ACC112 (cell line): ENCODE measurements at regions not wholly inside any gene's neighbourhood (a gene's known extent, or its start where the extent isn't known, plus 50 kb on each side); places are given as distances from the start of the nearest gene placed in this dataset.
"Not testable (repeated sequence)": the region's sequence is repeated elsewhere in the genome, so short reads cannot be mapped to it uniquely, and the experiment has no call there.

ENCODE experiments used
- H2AFZ ChIP-seq: fragments of 200-600 bp; sonication (generic); one replicate; pipeline ENCODE4 v1.6.0; 2017; ENCODE audit warnings: antibody characterized with exemption, low read length; ENCODE audit not compliant: unreplicated experiment
- H3K27ac ChIP-seq: fragments of 200-600 bp; sonication (generic); 2 replicates; pipeline ENCODE4 v1.5.1; 2014; ENCODE audit warnings: low read depth, mild to moderate bottlenecking, antibody characterized with exemption, low read length, moderate library complexity
- H3K27me3 ChIP-seq: fragments of 200-600 bp; sonication (generic); 2 replicates; pipeline ENCODE4 v1.6.1; 2014; ENCODE audit warnings: mild to moderate bottlenecking, antibody characterized with exemption, low read length, moderate library complexity, mixed read lengths; ENCODE audit not compliant: insufficient read depth
- H3K36me3 ChIP-seq: fragments of 200-600 bp; sonication (generic); 2 replicates; pipeline ENCODE4 v1.6.1; 2016; ENCODE audit warnings: mild to moderate bottlenecking, antibody characterized with exemption, low read length, moderate library complexity, mixed read lengths; ENCODE audit not compliant: insufficient read depth
- H3K4me1 ChIP-seq: fragments of 200-600 bp; sonication (generic); one replicate; pipeline ENCODE4 v1.6.1; 2016; ENCODE audit warnings: low read length, mixed read lengths; ENCODE audit not compliant: insufficient read depth, unreplicated experiment, control insufficient read depth
- H3K4me3 ChIP-seq: fragments of 200-600 bp; sonication (generic); 2 replicates; pipeline ENCODE4 v1.5.1; 2014; ENCODE audit warnings: mild to moderate bottlenecking, low read depth, low read length
- H3K79me2 ChIP-seq: fragments of 200-600 bp; sonication (generic); one replicate; pipeline ENCODE4 v1.6.0; 2016; ENCODE audit warnings: low read length; ENCODE audit not compliant: control insufficient read depth, unreplicated experiment, insufficient read depth

- not testable (repeated sequence) for H2AFZ ChIP-seq, H3K27ac ChIP-seq, H3K27me3 ChIP-seq, H3K4me1 ChIP-seq, H3K79me2 ChIP-seq, H3K4me3 ChIP-seq, H3K36me3 ChIP-seq
Observed at GRCh38 chr6:27195547-27195946, 52.0 kb upstream of the PRSS16 start.
